PC-9 (cell line): ENCODE measurements at regions not wholly inside any gene's neighbourhood (a gene's known extent, or its start where the extent isn't known, plus 50 kb on each side); places are given as distances from the start of the nearest gene placed in this dataset.

Experiments
- BruUV-seq: library from RNA; stranded (reverse); fragments of 400-500 nt; replicated peaks from 2 replicates; lab custom pipeline; 2021; lab: Mats Ljungman, UMichigan
- CTCF ChIA-PET: fragments of 300-600 bp; sonication (Branson Sonifier 250); formaldehyde crosslinking; loops from one replicate; lab custom pipeline; 2022; ENCODE audit warnings: antibody characterized with exemption; lab: Charles Lee
- POLR2A ChIA-PET: fragments of 300-600 bp; sonication (Branson Sonifier 250); formaldehyde crosslinking; loops from one replicate; lab custom pipeline; 2022; ENCODE audit warnings: antibody characterized with exemption; ENCODE audit not compliant: unreplicated experiment; lab: Charles Lee
- DNase-seq, 2 experiments: peaks; one replicate each; pipeline versions ENCODE4 v3.0.0 to v3.0.0-alpha.2; 2015 to 2022; ENCODE audit warnings: mixed read lengths in 1 of 2
- H2AFZ ChIP-seq: fragments of 200-600 bp; sonication (generic); 2 replicates; pipeline ENCODE4 v1.8.1; 2017; ENCODE audit warnings: antibody characterized with exemption
- H3F3A ChIP-seq: fragments of 200-600 bp; sonication (generic); 2 replicates; pipeline ENCODE4 v1.8.1; 2017; ENCODE audit warnings: antibody characterized with exemption, mild to moderate bottlenecking, low read depth; ENCODE audit not compliant: insufficient read depth
- H3K27ac ChIP-seq: fragments of 200-600 bp; sonication (generic); 2 replicates; pipeline ENCODE4 v1.6.1; 2016; ENCODE audit warnings: mixed run types
- H3K27me3 ChIP-seq: fragments of 200-600 bp; sonication (generic); 2 replicates; pipeline ENCODE4 v1.6.1; 2016; ENCODE audit warnings: low read depth, mixed run types; ENCODE audit not compliant: insufficient read depth
- H3K36me3 ChIP-seq: fragments of 200-600 bp; sonication (generic); 2 replicates; pipeline ENCODE4 v1.6.1; 2016; ENCODE audit warnings: low read depth, mixed run types
- H3K4me1 ChIP-seq: fragments of 200-600 bp; sonication (generic); replicated peaks from 2 replicates; pipeline ENCODE4 v1.6.1; 2016; ENCODE audit warnings: mixed run types; ENCODE audit not compliant: insufficient read depth
- H3K4me2 ChIP-seq: fragments of 200-600 bp; sonication (generic); 2 replicates; pipeline ENCODE4 v1.6.1; 2017; ENCODE audit warnings: mixed run types
- H3K4me3 ChIP-seq: fragments of 200-600 bp; sonication (generic); 2 replicates; pipeline ENCODE4 v1.6.1; 2016; ENCODE audit warnings: mixed run types
- H3K79me2 ChIP-seq: fragments of 200-600 bp; sonication (generic); 2 replicates; pipeline ENCODE4 v1.6.1; 2017; ENCODE audit warnings: low read depth, mixed run types
- H3K9me2 ChIP-seq: fragments of 200-600 bp; sonication (generic); 2 replicates; pipeline ENCODE4 v1.8.1; 2017; ENCODE audit warnings: mild to moderate bottlenecking; ENCODE audit not compliant: insufficient read depth
- H3K9me3 ChIP-seq: fragments of 200-600 bp; sonication (generic); 2 replicates; pipeline ENCODE4 v1.8.1; 2016; ENCODE audit warnings: low read depth; ENCODE audit not compliant: insufficient read depth
- H4K20me1 ChIP-seq: fragments of 200-600 bp; sonication (generic); 2 replicates; pipeline ENCODE4 v1.8.1; 2017; ENCODE audit not compliant: insufficient read depth
- EZH2 ChIP-seq: fragments of 200-600 bp; sonication (generic); IDR thresholded peaks from 2 replicates; pipeline ENCODE4 v1.8.0; 2017; ENCODE audit warnings: antibody characterized with exemption, low read depth
- intact Hi-C: fragments of 100-400 bp; cut with micrococcal nuclease; formaldehyde crosslinking; loops from one replicate; pipeline ENCODE4 v1.10.0; 2022; ENCODE audit not compliant: unreplicated experiment
- TF ChIP-seq, protein P1 (sequence below): fragments of 200-600 bp; sonication (generic); conservative IDR thresholded peaks from 2 replicates; pipeline ENCODE4 v1.6.1; 2017; ENCODE audit warnings: mixed run types, antibody characterized with exemption, mild to moderate bottlenecking, moderate library complexity

DNA sequence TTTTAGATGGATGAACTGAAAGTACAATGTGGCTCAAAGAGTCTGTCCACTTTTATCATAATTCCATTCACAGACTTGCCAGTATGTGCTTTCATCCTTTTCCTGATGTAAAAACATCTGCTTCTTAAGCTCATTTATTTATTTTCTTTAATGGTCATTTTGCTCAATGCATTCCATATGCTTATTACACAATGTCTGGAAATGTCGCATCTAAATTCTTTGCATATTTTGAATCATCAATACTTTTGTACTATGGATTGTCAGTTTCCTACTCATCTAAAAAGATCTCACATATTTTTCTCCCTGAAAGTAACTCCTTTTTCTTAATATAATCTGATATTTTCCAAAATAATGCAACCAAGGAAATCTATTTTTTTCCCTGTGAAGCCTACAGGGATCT, 1315.8 kb downstream of the EFNB2 start:
- Histone ChIP-seq H3K36me3 (no peaks in the 10 kb centered on the region), H3K9me3 (no peaks in the 10 kb centered on the region; the same call in 1 of the 2 replicates), H3K27me3 (no peaks in the 10 kb centered on the region), H3K4me2 (no peak overlapping the region), H3K9me2 (no peaks in the 10 kb centered on the region), H4K20me1 (no peaks in the 10 kb centered on the region), H3F3A (no peaks in the 10 kb centered on the region), H2AFZ (no peak overlapping the region), H3K79me2 (no peaks in the 10 kb centered on the region), H3K4me3 (no peak overlapping the region), H3K4me1 (no peaks in the 10 kb centered on the region), H3K27ac (no peak overlapping the region)
- ChIA-PET POLR2A (no interaction called here), CTCF (no interaction called here)
- TF ChIP-seq EZH2: no peak
- TF ChIP-seq, protein P1, sequence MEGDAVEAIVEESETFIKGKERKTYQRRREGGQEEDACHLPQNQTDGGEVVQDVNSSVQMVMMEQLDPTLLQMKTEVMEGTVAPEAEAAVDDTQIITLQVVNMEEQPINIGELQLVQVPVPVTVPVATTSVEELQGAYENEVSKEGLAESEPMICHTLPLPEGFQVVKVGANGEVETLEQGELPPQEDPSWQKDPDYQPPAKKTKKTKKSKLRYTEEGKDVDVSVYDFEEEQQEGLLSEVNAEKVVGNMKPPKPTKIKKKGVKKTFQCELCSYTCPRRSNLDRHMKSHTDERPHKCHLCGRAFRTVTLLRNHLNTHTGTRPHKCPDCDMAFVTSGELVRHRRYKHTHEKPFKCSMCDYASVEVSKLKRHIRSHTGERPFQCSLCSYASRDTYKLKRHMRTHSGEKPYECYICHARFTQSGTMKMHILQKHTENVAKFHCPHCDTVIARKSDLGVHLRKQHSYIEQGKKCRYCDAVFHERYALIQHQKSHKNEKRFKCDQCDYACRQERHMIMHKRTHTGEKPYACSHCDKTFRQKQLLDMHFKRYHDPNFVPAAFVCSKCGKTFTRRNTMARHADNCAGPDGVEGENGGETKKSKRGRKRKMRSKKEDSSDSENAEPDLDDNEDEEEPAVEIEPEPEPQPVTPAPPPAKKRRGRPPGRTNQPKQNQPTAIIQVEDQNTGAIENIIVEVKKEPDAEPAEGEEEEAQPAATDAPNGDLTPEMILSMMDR: no peak
- no TSS peak for BruUV-seq
- intact Hi-C loops: no loop called here
- no peak for DNase-seq

DNA sequence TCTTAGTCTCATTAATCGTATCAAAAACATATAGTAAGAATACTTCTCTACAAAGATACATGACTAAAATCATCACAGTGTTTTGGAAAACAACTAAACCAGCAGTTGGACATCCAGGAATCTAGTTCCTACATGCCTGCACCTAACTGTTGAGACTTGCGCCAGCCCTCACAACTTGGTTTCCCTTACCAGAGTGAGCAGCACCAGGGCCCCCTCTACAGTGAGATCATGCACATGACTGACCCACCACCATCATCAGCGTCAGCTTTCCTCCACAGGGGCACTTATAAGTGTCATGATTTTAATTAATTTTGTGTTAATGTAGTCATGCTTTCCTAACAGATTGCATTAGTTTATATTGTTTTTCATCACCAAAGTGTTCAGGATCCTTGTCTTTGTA, 1322.0 kb downstream of the EFNB2 start:
- POLR2A ChIA-PET: no interaction called here
- Histone ChIP-seq H3K9me2 (no peaks in the 10 kb centered on the region), H3K27me3 (no peaks in the 10 kb centered on the region), H3K9me3 (no peaks in the 10 kb centered on the region), H2AFZ (no peak overlapping the region), H3K36me3 (no peaks in the 10 kb centered on the region), H3K79me2 (no peaks in the 10 kb centered on the region), H4K20me1 (no peaks in the 10 kb centered on the region), H3K4me2 (no peak overlapping the region), H3K4me3 (no peak overlapping the region), H3F3A (no peaks in the 10 kb centered on the region), H3K4me1 (no peaks in the 10 kb centered on the region), H3K27ac (no peak overlapping the region)
- no peak for TF ChIP-seq EZH2
- TF ChIP-seq, protein P1: no peak
- no peak for DNase-seq
- no TSS peak for BruUV-seq
- CTCF ChIA-PET: no interaction called here
- intact Hi-C loops: no loop called here

DNA sequence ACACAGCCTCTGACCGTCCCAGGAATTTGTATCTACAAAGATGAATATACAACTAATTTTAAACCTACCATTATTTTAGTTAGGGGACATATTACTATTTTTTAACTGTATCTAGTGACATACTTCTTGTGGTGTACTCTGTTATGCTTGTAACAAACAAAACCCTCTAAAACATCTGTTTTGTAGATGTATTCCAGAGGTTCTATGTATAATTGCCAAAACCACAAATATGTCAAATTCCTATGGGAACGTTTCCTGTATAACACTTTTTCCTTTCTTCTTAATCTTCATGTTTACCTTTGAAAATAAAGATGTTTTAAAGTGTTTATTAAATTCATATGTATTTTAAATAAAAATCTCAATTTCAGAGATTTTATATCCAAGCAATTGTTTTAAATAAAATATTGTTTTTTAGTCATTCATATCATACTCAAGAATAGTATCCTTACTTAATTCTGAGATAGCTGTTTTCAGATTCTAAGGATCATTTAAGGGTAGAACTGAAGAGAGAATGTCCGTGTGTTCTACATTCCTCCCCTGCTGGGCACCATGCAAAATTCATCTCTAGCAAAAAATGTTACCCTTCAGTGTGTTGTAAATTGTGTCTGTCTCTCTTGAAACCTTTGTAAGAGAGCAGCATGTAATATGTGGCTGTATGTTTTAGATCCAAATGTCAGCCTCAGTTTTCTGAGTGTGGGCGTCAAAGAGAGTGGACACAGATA, 1327.7 kb downstream of the EFNB2 start:
- intact Hi-C loops: no loop called here
- Histone ChIP-seq H2AFZ (no peak overlapping the region), H3K9me3 (no peaks in the 10 kb centered on the region), H3K79me2 (no peaks in the 10 kb centered on the region), H3K4me3 (no peak overlapping the region), H4K20me1 (no peaks in the 10 kb centered on the region), H3K27ac (no peak overlapping the region), H3K4me2 (no peak overlapping the region), H3K4me1 (no peaks in the 10 kb centered on the region), H3K36me3 (no peaks in the 10 kb centered on the region), H3F3A (no peaks in the 10 kb centered on the region), H3K9me2 (no peaks in the 10 kb centered on the region), H3K27me3 (no peaks in the 10 kb centered on the region)
- no peak for DNase-seq
- no TSS peak for BruUV-seq
- POLR2A ChIA-PET: no interaction called here
- TF ChIP-seq EZH2: no peak
- TF ChIP-seq, protein P1: no peak
- CTCF ChIA-PET: no interaction called here
